Left colon (tissue), 2 donors: ENCODE measurements at regions not wholly inside any gene's neighbourhood (a gene's known extent, or its start where the extent isn't known, plus 50 kb on each side); places are given as distances from the start of the nearest gene placed in this dataset.

Source experiments
- ATAC-seq: fragments of 200-7000 bp; cut with Tn5 transposase; one replicate; pipeline ENCODE4 v1.9.1; 2020; ENCODE audit warnings: mild to moderate bottlenecking, moderate library complexity
- DNase-seq, 2 donors: peaks; one replicate each; pipeline ENCODE4 v3.0.0-alpha.2; 2020
- intact Hi-C, 2 donors: fragments of 100-400 bp; cut with DNase I in 1 of 2; cut with micrococcal nuclease in 1 of 2; formaldehyde crosslinking; loops; one replicate each; pipeline versions ENCODE4 v1.11.2 to v1.14.0; 2022; cut with DNase I, micrococcal nuclease
- donor health status: DM: no; HTN: no; CAD: no.
- donor health status: DM: yes; HTN: yes; CAD: no.

- ATAC-seq, result no peak
Measured at GRCh38 chr6:14664112-14664601, 546.6 kb downstream of the CD83 start.

GRCh38 chr6:14664621-14665315 lies 547.2 kb downstream of the CD83 start:
- DNase-seq (no peak), ATAC-seq (no peak)
- intact Hi-C loops, result no loop called here

More at GRCh38 chr6:14664112-14664601, 546.6 kb downstream of the CD83 start:
- intact Hi-C loops, result no loop called here
- DNase-seq, result peak in 1 of 2 donors; percentile 16

DNA sequence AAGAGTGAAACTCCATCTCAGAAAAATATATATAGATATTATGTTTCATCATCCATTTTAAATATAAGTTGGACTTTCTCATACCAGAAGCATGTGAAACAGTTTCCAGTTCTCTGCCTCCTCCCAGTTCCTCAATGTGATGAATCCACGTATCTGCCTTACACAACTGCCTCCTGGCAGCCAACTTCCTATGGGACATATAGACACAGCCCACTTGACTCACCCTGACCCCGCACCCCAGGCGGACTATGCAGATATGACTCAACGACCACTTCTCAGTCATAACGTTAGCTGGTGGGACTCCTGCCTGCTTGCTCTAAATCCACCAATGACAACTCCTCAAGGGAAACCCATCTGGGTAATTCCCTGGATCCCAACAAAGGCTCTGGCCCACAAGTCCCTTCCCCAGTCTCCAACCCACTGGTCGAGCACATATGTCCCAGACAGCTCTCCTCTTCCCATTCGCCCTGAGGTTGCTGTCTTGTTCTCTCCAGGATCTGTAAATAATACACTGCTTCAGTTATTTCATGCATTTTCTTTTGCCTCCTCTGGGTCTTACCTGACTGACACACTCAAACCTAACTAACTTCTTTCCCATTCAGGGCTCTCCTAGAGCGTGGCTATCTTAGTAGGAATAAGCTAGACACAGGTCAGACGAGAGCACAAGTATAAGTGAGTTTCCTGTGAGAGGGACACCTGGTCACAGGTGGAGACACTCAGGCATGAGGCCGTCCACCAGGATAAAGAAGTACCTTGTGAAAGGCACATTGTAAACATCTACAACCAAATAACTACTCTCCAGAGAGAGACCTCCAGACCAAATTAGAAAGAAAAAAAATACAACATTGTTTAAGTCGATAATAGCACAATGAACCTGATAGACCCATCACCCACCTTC lies 548.5 kb downstream of the CD83 start:
- DNase-seq, result no peak
- no peak for ATAC-seq

DNA sequence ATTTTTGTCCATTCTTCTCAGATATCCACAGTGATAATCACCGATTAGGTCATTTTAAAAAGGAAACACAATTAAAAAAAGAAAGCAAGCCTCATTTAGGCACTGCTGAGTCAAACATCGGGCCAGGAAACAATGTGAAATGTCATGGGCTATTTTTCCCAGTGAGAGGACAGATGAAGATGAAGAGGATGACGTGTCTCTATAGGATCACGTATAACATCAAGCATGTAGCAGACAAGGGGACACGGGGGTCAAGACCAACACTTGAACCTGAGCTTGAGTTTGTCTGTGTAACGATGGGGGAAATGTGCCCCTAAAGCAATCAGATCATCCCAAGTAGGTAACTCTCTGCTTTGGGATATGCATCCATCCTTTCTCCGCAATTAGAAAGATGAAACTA lies 553.2 kb downstream of the CD83 start:
- intact Hi-C loops, result no loop called here
- ATAC-seq (no peak), DNase-seq (no peak)

More for the DNA sequence above, 548.5 kb downstream of the CD83 start:
- intact Hi-C loops, result no loop called here

GRCh38 chr6:14671261-14671681 lies 553.7 kb downstream of the CD83 start:
- no peak for DNase-seq
- ATAC-seq, result no peak
- intact Hi-C loops, result no loop called here

- no peak for DNase-seq
- intact Hi-C loops, result no loop called here
- ATAC-seq, result no peak
Measured at GRCh38 chr6:14671937-14672336, 554.4 kb downstream of the CD83 start.

- intact Hi-C loops, result no loop called here
- DNase-seq, result no peak
- ATAC-seq, result peak; percentile 69
Measured at GRCh38 chr6:14673201-14673600, 555.6 kb downstream of the CD83 start.

- DNase-seq, result no peak
Measured at GRCh38 chr6:14674458-14674857, 556.9 kb downstream of the CD83 start.

DNA sequence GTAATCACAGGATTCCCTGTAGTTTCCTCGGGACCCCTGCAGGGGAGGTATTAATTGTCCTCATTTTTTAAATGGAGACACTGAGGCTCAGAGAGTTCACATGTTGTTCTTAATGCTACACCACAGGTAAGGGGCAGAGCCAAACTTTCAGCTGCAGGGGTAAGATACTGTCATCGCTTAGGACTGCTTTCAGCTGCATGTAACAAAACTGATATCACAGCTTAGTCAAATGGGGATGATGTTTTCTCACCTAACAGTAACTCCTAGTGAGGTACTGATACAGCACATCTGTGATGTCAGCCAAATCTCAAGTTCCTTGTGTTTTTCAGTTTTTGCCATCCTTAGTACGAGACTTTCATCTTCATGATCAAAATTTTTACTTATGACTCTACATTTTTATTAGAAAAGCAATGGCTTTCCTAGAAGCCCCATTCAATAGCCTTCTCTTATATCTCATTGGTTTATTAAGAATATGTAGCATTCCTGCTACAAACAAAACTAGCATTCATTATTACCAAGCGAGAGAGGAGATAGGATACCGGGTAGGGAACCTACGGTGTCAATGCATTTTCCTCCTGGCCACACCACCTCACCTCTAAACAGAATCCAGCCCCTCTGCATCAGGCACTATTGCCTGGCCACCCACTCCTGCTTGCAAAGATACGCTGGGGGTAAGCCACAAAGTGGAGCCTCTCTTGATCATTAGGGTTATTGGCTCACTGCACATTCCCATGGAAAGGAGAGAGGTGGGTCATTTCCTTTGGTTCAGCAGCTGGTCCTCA lies 557.5 kb downstream of the CD83 start:
- DNase-seq (no peak), ATAC-seq (no peak)
- intact Hi-C loops, result no loop called here

More at GRCh38 chr6:14674458-14674857, 556.9 kb downstream of the CD83 start:
- intact Hi-C loops, result no loop called here
- no peak for ATAC-seq

DNA sequence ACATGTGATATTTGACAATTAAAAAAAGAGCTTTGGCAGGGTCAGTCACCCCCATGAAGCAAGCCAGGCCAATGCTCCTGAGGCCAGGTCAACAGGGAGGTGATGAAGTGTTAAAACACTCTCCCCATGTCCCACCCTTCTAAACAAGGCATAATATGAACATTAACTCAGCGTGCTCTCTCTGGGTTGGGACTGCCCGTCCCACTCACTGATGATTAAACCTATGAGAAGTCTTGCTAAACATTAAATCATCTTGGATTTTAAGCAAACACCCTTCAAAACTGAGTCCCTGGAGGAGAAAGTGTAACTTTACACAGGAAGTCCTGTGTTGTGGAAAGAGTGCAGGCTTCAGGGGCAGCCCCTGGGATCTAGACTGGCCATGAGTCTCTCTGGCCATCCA lies 558.5 kb downstream of the CD83 start:
- ATAC-seq (no peak), DNase-seq (no peak)
- intact Hi-C loops, result no loop called here

GRCh38 chr6:14676977-14677781 lies 559.6 kb downstream of the CD83 start:
- intact Hi-C loops, result no loop called here
- DNase-seq, result no peak
- no peak for ATAC-seq

DNA sequence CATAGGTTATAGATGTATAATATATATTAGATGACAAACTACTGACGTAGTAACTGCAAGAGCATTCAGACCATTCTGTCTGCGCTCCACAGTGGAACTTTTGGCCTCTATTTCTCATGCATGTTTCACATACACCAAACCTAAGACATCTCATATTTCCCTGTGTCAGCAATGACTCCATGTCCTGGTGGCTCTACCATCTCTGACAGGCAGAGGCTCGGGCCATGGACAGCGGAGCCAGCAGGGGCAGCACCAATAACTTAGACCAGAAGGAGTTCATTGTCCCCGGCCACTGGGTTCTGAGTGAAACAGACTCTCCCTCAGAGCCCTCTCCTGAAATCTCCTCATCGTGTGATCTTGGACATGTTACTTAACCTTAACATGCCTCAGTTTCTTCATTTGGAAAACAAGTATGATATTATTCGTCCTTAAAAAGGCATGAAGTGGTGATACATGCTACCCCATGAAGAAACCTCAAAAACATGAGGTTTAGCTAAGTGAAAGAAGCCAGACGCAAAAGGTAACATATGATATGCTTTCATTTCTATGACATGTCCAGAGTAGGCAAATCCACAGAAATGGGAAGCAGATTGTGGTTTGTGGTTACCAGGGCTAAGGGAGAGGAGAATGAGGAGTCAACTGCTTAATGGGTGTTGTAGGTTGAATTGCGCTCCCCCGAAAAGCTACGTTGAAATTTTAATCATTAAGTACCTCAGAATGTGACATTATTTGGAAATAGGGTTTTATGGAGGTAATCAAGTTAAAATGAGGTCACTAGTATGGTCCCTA lies 564.0 kb upstream of the JARID2 start:
- ATAC-seq, result no peak
- intact Hi-C loops, result no loop called here

GRCh38 chr6:14682812-14683211 lies 563.1 kb upstream of the JARID2 start:
- no peak for DNase-seq
- no peak for ATAC-seq
- intact Hi-C loops, result no loop called here

More for the DNA sequence above, 564.0 kb upstream of the JARID2 start:
- DNase-seq, result no peak

DNA sequence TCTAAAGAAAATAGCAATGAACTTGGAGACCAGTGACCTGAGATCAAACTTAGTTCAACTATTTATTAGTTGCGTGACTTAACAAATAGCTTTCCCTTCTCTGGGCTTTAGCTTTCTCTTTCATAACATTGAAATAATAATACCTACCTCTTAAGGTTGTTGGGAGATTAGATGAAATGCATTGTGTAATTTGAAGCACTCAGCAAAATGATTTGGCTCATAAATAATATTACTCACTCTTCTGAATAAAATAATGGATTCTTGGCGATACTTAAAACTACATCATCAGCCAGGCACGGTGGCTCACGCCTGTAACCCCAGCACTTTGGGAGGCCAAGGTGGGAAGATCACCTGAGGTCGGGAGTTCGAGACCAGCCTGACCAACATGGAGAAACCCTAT lies 556.2 kb upstream of the JARID2 start:
- ATAC-seq (no peak), DNase-seq (no peak)
- intact Hi-C loops, result no loop called here

GRCh38 chr6:14690120-14691056 lies 555.5 kb upstream of the JARID2 start:
- ATAC-seq (no peak), DNase-seq (no peak)
- intact Hi-C loops, result no loop called here

DNA sequence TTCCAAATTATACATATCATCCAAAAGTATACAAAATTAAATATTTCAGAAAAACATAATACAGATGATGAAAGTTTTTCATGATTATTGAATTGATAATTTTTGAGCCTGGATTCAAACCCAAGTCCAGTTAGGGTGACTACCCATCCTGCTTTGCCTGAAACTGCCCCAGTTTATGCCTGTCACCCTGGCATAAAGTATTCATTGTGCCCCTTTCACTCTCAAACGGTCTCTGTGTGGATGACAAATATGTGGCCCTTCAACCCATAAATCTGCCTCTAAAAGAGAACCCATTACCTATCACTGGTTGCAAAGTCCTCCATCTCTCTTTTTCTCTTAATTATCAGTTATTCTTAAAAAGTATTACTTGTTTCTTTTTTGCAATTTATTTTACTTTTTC lies 553.7 kb upstream of the JARID2 start:
- DNase-seq, result no peak
- ATAC-seq, result no peak
- intact Hi-C loops, result no loop called here
